ENCODE measurements at regions not wholly inside any gene's neighbourhood (a gene's known extent, or its start where the extent isn't known, plus 50 kb on each side); places are given as distances from the start of the nearest gene placed in this dataset.
A peak's percentile ranks its signal among the peaks of the same experiment; 100 is the strongest.

- no peak overlapping the region for H3K4me3 ChIP-seq
- no peaks in the 10 kb centered on the region for H3K36me3 ChIP-seq
- TF ChIP-seq CTCF (IDR thresholded peaks at IDR 0.05) (no peak), POLR2A (IDR thresholded peaks at IDR 0.05) (no peak)
- no peaks in the 10 kb centered on the region for H3K9me3 ChIP-seq
- no peak overlapping the region for H3K27ac ChIP-seq
- DNase-seq, result no peak
- no peaks in the 10 kb centered on the region for H3K27me3 ChIP-seq
- H3K4me1 ChIP-seq, result no peaks in the 10 kb centered on the region
Measured at GRCh38 chr10:80697926-80698325, 160.2 kb downstream of the SH2D4B start.

- no peaks in the 10 kb centered on the region for H3K36me3 ChIP-seq
- H3K4me3 ChIP-seq, result no peak overlapping the region
- H3K4me1 ChIP-seq, result no peaks in the 10 kb centered on the region
- H3K27ac ChIP-seq, result no peak overlapping the region
- TF ChIP-seq POLR2A (IDR thresholded peaks at IDR 0.05) (no peak), CTCF (IDR thresholded peaks at IDR 0.05) (peak in 5 of 6 experiments; percentile 1 to 72 (median 60))
- no peaks in the 10 kb centered on the region for H3K27me3 ChIP-seq
- H3K9me3 ChIP-seq, result no peaks in the 10 kb centered on the region
- DNase-seq, result peak; percentile 60 to 81 (median 81)
Measured at GRCh38 chr10:80699602-80700039, 161.9 kb downstream of the SH2D4B start.

- Histone ChIP-seq H3K36me3 (no peaks in the 10 kb centered on the region), H3K9me3 (no peaks in the 10 kb centered on the region), H3K4me1 (no peaks in the 10 kb centered on the region), H3K27me3 (no peaks in the 10 kb centered on the region), H3K27ac (no peak overlapping the region), H3K4me3 (no peak overlapping the region)
- no peak for TF ChIP-seq CTCF (IDR thresholded peaks at IDR 0.05)
- TF ChIP-seq POLR2A (IDR thresholded peaks at IDR 0.05), result no peak
- DNase-seq, result no peak
Measured at GRCh38 chr10:80700252-80700651, 162.6 kb downstream of the SH2D4B start.

GRCh38 chr10:80700760-80701444, 163.2 kb downstream of the SH2D4B start:
- H3K4me3 ChIP-seq, result no peak overlapping the region
- H3K27ac ChIP-seq, result no peak overlapping the region
- H3K4me1 ChIP-seq, result no peaks in the 10 kb centered on the region
- no peak for DNase-seq
- H3K9me3 ChIP-seq, result no peaks in the 10 kb centered on the region
- H3K36me3 ChIP-seq, result no peaks in the 10 kb centered on the region
- TF ChIP-seq CTCF (IDR thresholded peaks at IDR 0.05) (no peak), POLR2A (IDR thresholded peaks at IDR 0.05) (no peak)
- no peaks in the 10 kb centered on the region for H3K27me3 ChIP-seq

- no peak for DNase-seq
- TF ChIP-seq CTCF (IDR thresholded peaks at IDR 0.05) (no peak), POLR2A (IDR thresholded peaks at IDR 0.05) (no peak)
Measured at GRCh38 chr10:80701706-80702105, 164.0 kb downstream of the SH2D4B start.

More at GRCh38 chr10:80701706-80702105, 164.0 kb downstream of the SH2D4B start:
- H3K36me3 ChIP-seq, result no peaks in the 10 kb centered on the region
- no peak overlapping the region for H3K4me3 ChIP-seq
- no peaks in the 10 kb centered on the region for H3K4me1 ChIP-seq
- no peak overlapping the region for H3K27ac ChIP-seq
- H3K27me3 ChIP-seq, result no peaks in the 10 kb centered on the region
- no peaks in the 10 kb centered on the region for H3K9me3 ChIP-seq
